ENCODE measurements at regions not wholly inside any gene's neighbourhood (a gene's known extent, or its start where the extent isn't known, plus 50 kb on each side); places are given as distances from the start of the nearest gene placed in this dataset.

GRCh38 chr12:91835693-91836092 is 310.0 kb downstream of the BTG1 start:
- no peak for TF ChIP-seq POLR2AphosphoS5 (IDR thresholded peaks at IDR 0.05)
- TF ChIP-seq POLR2A (IDR thresholded peaks at IDR 0.05), result no peak
- no peak for TF ChIP-seq CTCF (IDR thresholded peaks at IDR 0.05 in 8 of 11, conservative IDR thresholded peaks at IDR 0.05 in 3 of 11)
- H3K36me3 ChIP-seq, result no peaks in the 10 kb centered on the region
- H3K4me1 ChIP-seq, result no peaks in the 10 kb centered on the region
- H3K9me3 ChIP-seq, result peaks cover 0 to 1% (median 0%) of the 10 kb centered on the region in 8 donors
- H3K27me3 ChIP-seq (replicated peaks in 1 of 7), result no peaks in the 10 kb centered on the region
- H3K27ac ChIP-seq, result no peak overlapping the region
- no peak for DNase-seq
- no peak overlapping the region for H3K4me3 ChIP-seq
- intact Hi-C loops (cut with DNase I; ENCODE audit: low total_unique reads), result no loop called here

- no peak overlapping the region for H3K27ac ChIP-seq
- no peak for TF ChIP-seq CTCF (IDR thresholded peaks at IDR 0.05 in 8 of 11, conservative IDR thresholded peaks at IDR 0.05 in 3 of 11)
- no peak for TF ChIP-seq POLR2AphosphoS5 (IDR thresholded peaks at IDR 0.05)
- no peak for TF ChIP-seq POLR2A (IDR thresholded peaks at IDR 0.05)
- no peaks in the 10 kb centered on the region for H3K36me3 ChIP-seq
- DNase-seq, result no peak
- H3K4me3 ChIP-seq, result no peak overlapping the region
- WGBS, 5 donors, result 83 to 91% (median 87%) methylated on average over 3 of the region's 3 CpGs
- H3K9me3 ChIP-seq, result no peaks in the 10 kb centered on the region
- no peaks in the 10 kb centered on the region for H3K4me1 ChIP-seq
- intact Hi-C loops (cut with DNase I; ENCODE audit: low total_unique reads), result no loop called here
- H3K27me3 ChIP-seq (replicated peaks in 1 of 7), result no peaks in the 10 kb centered on the region
Observed at GRCh38 chr12:91833780-91834359, 311.8 kb downstream of the BTG1 start.

GRCh38 chr12:91825999-91826398 is 319.6 kb downstream of the BTG1 start:
- 82 to 92% (median 85%) methylated on average over 3 of the region's 3 CpGs for WGBS, 5 donors
- no peak overlapping the region for H3K4me3 ChIP-seq
- no peaks in the 10 kb centered on the region for H3K4me1 ChIP-seq
- no peaks in the 10 kb centered on the region for H3K27me3 ChIP-seq (replicated peaks in 1 of 7)
- TF ChIP-seq CTCF (IDR thresholded peaks at IDR 0.05 in 8 of 11, conservative IDR thresholded peaks at IDR 0.05 in 3 of 11), result no peak
- no peak for TF ChIP-seq POLR2AphosphoS5 (IDR thresholded peaks at IDR 0.05)
- TF ChIP-seq POLR2A (IDR thresholded peaks at IDR 0.05), result no peak
- intact Hi-C loops (cut with DNase I; ENCODE audit: low total_unique reads), result no loop called here
- peaks cover 0 to 2% (median 0%) of the 10 kb centered on the region in 8 donors for H3K9me3 ChIP-seq
- DNase-seq, result no peak
- H3K27ac ChIP-seq, result no peak overlapping the region
- H3K36me3 ChIP-seq, result no peaks in the 10 kb centered on the region

GRCh38 chr12:91824991-91825390 is 320.7 kb downstream of the BTG1 start:
- no peak for TF ChIP-seq CTCF (IDR thresholded peaks at IDR 0.05 in 8 of 11, conservative IDR thresholded peaks at IDR 0.05 in 3 of 11)
- TF ChIP-seq POLR2AphosphoS5 (IDR thresholded peaks at IDR 0.05), result no peak
- Histone ChIP-seq H3K4me3 (no peak overlapping the region), H3K27ac (no peak overlapping the region), H3K9me3 (peaks cover 0 to 7% (median 2%) of the 10 kb centered on the region in 8 donors), H3K36me3 (no peaks in the 10 kb centered on the region), H3K4me1 (no peaks in the 10 kb centered on the region), H3K27me3 (replicated peaks in 1 of 7) (no peaks in the 10 kb centered on the region)
- intact Hi-C loops (cut with DNase I; ENCODE audit: low total_unique reads), result no loop called here
- no peak for DNase-seq
